ENCODE measurements at regions not wholly inside any gene's neighbourhood (a gene's known extent, or its start where the extent isn't known, plus 50 kb on each side); places are given as distances from the start of the nearest gene placed in this dataset.

- no peak for TF ChIP-seq EZH2 (IDR thresholded peaks at IDR 0.05)
- TF ChIP-seq CTCF (IDR thresholded peaks at IDR 0.05): no peak
- no peak for TF ChIP-seq EZH2phosphoT487 (IDR thresholded peaks at IDR 0.05)
Measured at GRCh38 chr6:153621070-153621469, 418.0 kb upstream of the OPRM1 start.

Measured in neural progenitor cell (in vitro differentiated cells).